Upper lobe of left lung (tissue), 6 donors: ENCODE measurements at regions not wholly inside any gene's neighbourhood (a gene's known extent, or its start where the extent isn't known, plus 50 kb on each side); places are given as distances from the start of the nearest gene placed in this dataset.

Source experiments
- ATAC-seq, 2 donors: fragments of 200-7000 bp; cut with Tn5 transposase; one replicate each; pipeline ENCODE4 v1.9.1; 2022; ENCODE audit warnings: mild to moderate bottlenecking in 2 of 2, moderate library complexity in 2 of 2; ENCODE audit not compliant: low FRiP score in 2 of 2
- DNase-seq, 2 donors: peaks; one replicate each; pipeline ENCODE4 v3.0.0-alpha.2; 2019 to 2020
- H3K27ac ChIP-seq, 4 donors: fragments of 200-600 bp; sonication (generic); one replicate each; pipeline ENCODE4 v1.5.1; 2016 to 2019
- H3K27me3 ChIP-seq, 4 donors: fragments of 200-600 bp; sonication (generic); one replicate each; pipeline ENCODE4 v1.5.1; 2017 to 2019
- H3K36me3 ChIP-seq, 4 donors: fragments of 200-600 bp; sonication (generic); one replicate each; pipeline ENCODE4 v1.5.1; 2016 to 2019
- H3K4me1 ChIP-seq, 4 donors: fragments of 200-600 bp; sonication (generic); one replicate each; pipeline ENCODE4 v1.5.1; 2018 to 2019
- H3K4me3 ChIP-seq, 4 donors: fragments of 200-600 bp; sonication (generic); one replicate each; pipeline ENCODE4 v1.5.1; 2017 to 2019; ENCODE audit warnings: mild to moderate bottlenecking in 2 of 4, moderate library complexity in 1 of 4
- H3K9me3 ChIP-seq, 4 donors: fragments of 200-600 bp; sonication (generic); one replicate each; pipeline ENCODE4 v1.5.1; 2018 to 2019
- EP300 ChIP-seq, 4 donors: sonication (generic); formaldehyde crosslinking; IDR thresholded peaks; one replicate each; pipeline ENCODE4 v1.5.1; 2017; ENCODE audit warnings: antibody characterized with exemption in 4 of 4, control low read depth in 2 of 4
- POLR2A ChIP-seq, 4 donors: fragments of 450-650 bp; IDR thresholded peaks; one replicate each; pipeline ENCODE4 v1.5.1; 2016 to 2017; ENCODE audit warnings: antibody characterized with exemption in 4 of 4, mild to moderate bottlenecking in 2 of 4
- POLR2AphosphoS5 ChIP-seq, 2 donors: sonication (generic); formaldehyde crosslinking; IDR thresholded peaks; one replicate each; pipeline ENCODE4 v1.5.1; 2017; ENCODE audit warnings: antibody characterized with exemption in 2 of 2
- WGBS, 2 donors: methylation state at CpG; one replicate each; pipeline ENCODE4 v1.1.5; 2017 to 2018; 5-methylcytosine and 5-hydroxymethylcytosine counted together
- TF ChIP-seq, protein P1 (sequence below), 6 experiments: fragments of 450-650 bp in 4 of 6; fragments of 200-600 bp in 2 of 6; sonication (generic) in 2 of 6; IDR thresholded peaks; one replicate each; pipeline ENCODE4 v1.5.1; 2016 to 2019; ENCODE audit warnings: antibody characterized with exemption in 6 of 6
- donor health status: DM: no; HTN: no; CAD: no; lungs with moderate emphysema.
- donor health status: DM: no; HTN: yes; CAD: no; lungs with severe emphysema.

- Histone ChIP-seq H3K27ac (no peak overlapping the region), H3K4me3 (no peak overlapping the region), H3K27me3 (no peaks in the 10 kb centered on the region), H3K9me3 (no peaks in the 10 kb centered on the region), H3K36me3 (no peaks in the 10 kb centered on the region), H3K4me1 (no peaks in the 10 kb centered on the region)
- TF ChIP-seq EP300 (IDR thresholded peaks at IDR 0.05), result no peak
- TF ChIP-seq, protein P1, sequence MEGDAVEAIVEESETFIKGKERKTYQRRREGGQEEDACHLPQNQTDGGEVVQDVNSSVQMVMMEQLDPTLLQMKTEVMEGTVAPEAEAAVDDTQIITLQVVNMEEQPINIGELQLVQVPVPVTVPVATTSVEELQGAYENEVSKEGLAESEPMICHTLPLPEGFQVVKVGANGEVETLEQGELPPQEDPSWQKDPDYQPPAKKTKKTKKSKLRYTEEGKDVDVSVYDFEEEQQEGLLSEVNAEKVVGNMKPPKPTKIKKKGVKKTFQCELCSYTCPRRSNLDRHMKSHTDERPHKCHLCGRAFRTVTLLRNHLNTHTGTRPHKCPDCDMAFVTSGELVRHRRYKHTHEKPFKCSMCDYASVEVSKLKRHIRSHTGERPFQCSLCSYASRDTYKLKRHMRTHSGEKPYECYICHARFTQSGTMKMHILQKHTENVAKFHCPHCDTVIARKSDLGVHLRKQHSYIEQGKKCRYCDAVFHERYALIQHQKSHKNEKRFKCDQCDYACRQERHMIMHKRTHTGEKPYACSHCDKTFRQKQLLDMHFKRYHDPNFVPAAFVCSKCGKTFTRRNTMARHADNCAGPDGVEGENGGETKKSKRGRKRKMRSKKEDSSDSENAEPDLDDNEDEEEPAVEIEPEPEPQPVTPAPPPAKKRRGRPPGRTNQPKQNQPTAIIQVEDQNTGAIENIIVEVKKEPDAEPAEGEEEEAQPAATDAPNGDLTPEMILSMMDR (IDR thresholded peaks at IDR 0.05), result no peak
- no peak for TF ChIP-seq POLR2AphosphoS5 (IDR thresholded peaks at IDR 0.05)
- no peak for TF ChIP-seq POLR2A (IDR thresholded peaks at IDR 0.05)
- ATAC-seq, result no peak
- DNase-seq, result no peak
- 94 to 95% methylated on average over 2 of the region's 2 CpGs for WGBS, 2 donors
Observed at GRCh38 chr12:65764325-65764724, 60.0 kb upstream of the HMGA2 start.

GRCh38 chr12:65765436-65765813, 58.9 kb upstream of the HMGA2 start:
- Histone ChIP-seq H3K36me3 (no peaks in the 10 kb centered on the region), H3K4me1 (no peaks in the 10 kb centered on the region), H3K27ac (no peak overlapping the region), H3K4me3 (no peak overlapping the region), H3K27me3 (no peaks in the 10 kb centered on the region), H3K9me3 (no peaks in the 10 kb centered on the region)
- ATAC-seq (no peak), DNase-seq (no peak)
- TF ChIP-seq, protein P1 (IDR thresholded peaks at IDR 0.05), result no peak
- WGBS, 2 donors, result 87 to 90% methylated on average over 2 of the region's 2 CpGs

GRCh38 chr12:65769880-65770279, 54.4 kb upstream of the HMGA2 start:
- no peak for TF ChIP-seq EP300 (IDR thresholded peaks at IDR 0.05)
- TF ChIP-seq POLR2AphosphoS5 (IDR thresholded peaks at IDR 0.05), result no peak
- no peak for TF ChIP-seq POLR2A (IDR thresholded peaks at IDR 0.05)
- TF ChIP-seq, protein P1 (IDR thresholded peaks at IDR 0.05), result no peak
- 87 to 94% methylated on average over 6 of the region's 6 CpGs for WGBS, 2 donors
- ATAC-seq, result no peak
- H3K27me3 ChIP-seq, result no peaks in the 10 kb centered on the region
- no peaks in the 10 kb centered on the region for H3K36me3 ChIP-seq
- no peaks in the 10 kb centered on the region for H3K9me3 ChIP-seq
- H3K4me1 ChIP-seq, result no peaks in the 10 kb centered on the region
- no peak for DNase-seq
- no peak overlapping the region for H3K27ac ChIP-seq
- no peak overlapping the region for H3K4me3 ChIP-seq
